Thyroid gland (tissue), 4 donors: ENCODE measurements at regions not wholly inside any gene's neighbourhood (a gene's known extent, or its start where the extent isn't known, plus 50 kb on each side); places are given as distances from the start of the nearest gene placed in this dataset.

Source experiments
- POLR2A ChIP-seq, 2 donors: fragments of 450-650 bp; IDR thresholded peaks; one replicate each; pipeline ENCODE4 v1.6.1; 2017; ENCODE audit warnings: antibody characterized with exemption in 2 of 2, mild to moderate bottlenecking in 2 of 2, moderate library complexity in 1 of 2
- TF ChIP-seq, protein P1 (sequence below), 6 experiments: fragments of 200-600 bp in 3 of 6; fragments of 450-650 bp in 3 of 6; sonication (generic) in 3 of 6; IDR thresholded peaks; one replicate each; pipeline ENCODE4 v1.5.1; 2016 to 2019; ENCODE audit warnings: antibody characterized with exemption in 6 of 6, mild to moderate bottlenecking in 2 of 6, inconsistent platforms in 1 of 6, moderate library complexity in 1 of 6

DNA sequence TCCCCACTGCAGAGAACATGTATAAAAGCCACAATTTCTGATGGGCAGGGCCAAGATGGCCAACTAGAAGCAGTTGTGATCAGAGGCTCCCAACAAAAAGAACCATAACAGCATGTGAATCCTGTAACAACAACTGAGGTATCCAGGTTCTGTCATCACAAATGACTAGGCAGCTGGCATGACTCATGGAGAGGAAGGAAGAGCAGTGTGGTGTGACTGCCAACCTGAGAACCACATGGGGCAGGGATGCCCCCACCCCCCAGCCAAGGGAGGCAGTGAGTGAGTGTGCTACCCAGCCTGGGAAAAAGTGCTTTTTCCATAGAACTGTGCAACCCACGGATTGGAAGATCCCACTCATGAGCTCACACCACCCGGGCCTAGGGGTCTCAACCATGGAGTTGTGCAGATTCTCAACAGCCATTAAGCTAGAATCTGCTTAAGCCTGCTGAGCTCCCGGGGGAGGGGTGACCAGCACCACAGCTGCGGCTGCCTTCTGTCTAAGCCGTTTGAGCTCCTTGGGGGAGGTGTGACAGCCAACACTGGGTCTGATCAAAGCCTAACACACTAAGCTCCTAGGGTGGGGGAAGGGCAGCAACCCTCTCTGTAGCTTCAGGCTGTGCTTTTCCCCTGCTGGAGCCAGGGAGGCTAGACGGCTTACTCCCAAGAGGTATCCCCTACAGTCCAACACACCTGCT lies 80.1 kb upstream of the DMAC1 start:
- TF ChIP-seq, protein P1, sequence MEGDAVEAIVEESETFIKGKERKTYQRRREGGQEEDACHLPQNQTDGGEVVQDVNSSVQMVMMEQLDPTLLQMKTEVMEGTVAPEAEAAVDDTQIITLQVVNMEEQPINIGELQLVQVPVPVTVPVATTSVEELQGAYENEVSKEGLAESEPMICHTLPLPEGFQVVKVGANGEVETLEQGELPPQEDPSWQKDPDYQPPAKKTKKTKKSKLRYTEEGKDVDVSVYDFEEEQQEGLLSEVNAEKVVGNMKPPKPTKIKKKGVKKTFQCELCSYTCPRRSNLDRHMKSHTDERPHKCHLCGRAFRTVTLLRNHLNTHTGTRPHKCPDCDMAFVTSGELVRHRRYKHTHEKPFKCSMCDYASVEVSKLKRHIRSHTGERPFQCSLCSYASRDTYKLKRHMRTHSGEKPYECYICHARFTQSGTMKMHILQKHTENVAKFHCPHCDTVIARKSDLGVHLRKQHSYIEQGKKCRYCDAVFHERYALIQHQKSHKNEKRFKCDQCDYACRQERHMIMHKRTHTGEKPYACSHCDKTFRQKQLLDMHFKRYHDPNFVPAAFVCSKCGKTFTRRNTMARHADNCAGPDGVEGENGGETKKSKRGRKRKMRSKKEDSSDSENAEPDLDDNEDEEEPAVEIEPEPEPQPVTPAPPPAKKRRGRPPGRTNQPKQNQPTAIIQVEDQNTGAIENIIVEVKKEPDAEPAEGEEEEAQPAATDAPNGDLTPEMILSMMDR (IDR thresholded peaks at IDR 0.05), result no peak
- no peak for TF ChIP-seq POLR2A (IDR thresholded peaks at IDR 0.05)
